Endodermal cell (in vitro differentiated cells): ENCODE measurements at regions not wholly inside any gene's neighbourhood (a gene's known extent, or its start where the extent isn't known, plus 50 kb on each side); places are given as distances from the start of the nearest gene placed in this dataset.

Source experiments
- DNase-seq: peaks from one replicate; pipeline ENCODE4 v3.0.0-alpha.2; 2017
- H3K27ac ChIP-seq: 2 replicates; pipeline ENCODE4 v1.5.1; 2013; ENCODE audit warnings: mild to moderate bottlenecking, low read depth, low read length, moderate library complexity
- H3K27me3 ChIP-seq: 2 replicates; pipeline ENCODE4 v1.6.1; 2013; ENCODE audit warnings: mild to moderate bottlenecking, low read length, moderate library complexity; ENCODE audit not compliant: insufficient read depth, control insufficient read depth, poor library complexity, severe bottlenecking
- H3K36me3 ChIP-seq: 2 replicates; pipeline ENCODE4 v1.7.0; 2013; ENCODE audit warnings: mild to moderate bottlenecking, low read length, moderate library complexity; ENCODE audit not compliant: control insufficient read depth, insufficient read depth
- H3K4me1 ChIP-seq: one replicate; pipeline ENCODE4 v1.7.0; 2013; ENCODE audit warnings: low read length; ENCODE audit not compliant: control insufficient read depth, insufficient read depth
- H3K4me3 ChIP-seq: 2 replicates; pipeline ENCODE4 v1.5.1; 2013; ENCODE audit warnings: mild to moderate bottlenecking, low read length, moderate library complexity
- H3K9ac ChIP-seq: 2 replicates; pipeline ENCODE4 v1.6.1; 2013; ENCODE audit warnings: mild to moderate bottlenecking, low read length, moderate library complexity; ENCODE audit not compliant: poor library complexity, severe bottlenecking; ENCODE audit errors: extremely low read depth
- H3K9me3 ChIP-seq: 2 replicates; pipeline ENCODE4 v1.6.1; 2013; ENCODE audit warnings: mild to moderate bottlenecking, low read length, moderate library complexity; ENCODE audit not compliant: control insufficient read depth
- H3K27ac Mint-ChIP-seq: 2 replicates; pipeline ENCODE4 v1.8.0; 2020; ENCODE audit warnings: mixed read lengths
- H3K27me3 Mint-ChIP-seq: 2 replicates; pipeline ENCODE4 v1.8.0; 2021; ENCODE audit warnings: mild to moderate bottlenecking, mixed read lengths; ENCODE audit not compliant: insufficient read depth
- H3K36me3 Mint-ChIP-seq: 2 replicates; pipeline ENCODE4 v1.8.0; 2020; ENCODE audit warnings: low read depth, mixed read lengths
- H3K4me1 Mint-ChIP-seq: 2 replicates; pipeline ENCODE4 v1.8.0; 2020; ENCODE audit warnings: mixed read lengths
- H3K4me3 Mint-ChIP-seq: 2 replicates; pipeline ENCODE4 v1.8.0; 2020; ENCODE audit warnings: mild to moderate bottlenecking, moderate library complexity, mixed read lengths
- H3K9me3 Mint-ChIP-seq: 2 replicates; pipeline ENCODE4 v1.8.0; 2020; ENCODE audit warnings: mild to moderate bottlenecking, mixed read lengths
- CTCF ChIP-seq: fragments of 200-600 bp; sonication (generic); conservative IDR thresholded peaks from 2 replicates; pipeline ENCODE4 v1.5.0; 2021; ENCODE audit warnings: antibody characterized with exemption, mild to moderate bottlenecking
- WGBS, 2 experiments: methylation state at CpG; one replicate each; pipeline versions ENCODE4 v1.1.5 to v1.1.7; 2013; ENCODE audit warnings: missing lambda C conversion rate in 2 of 2, mixed read lengths in 1 of 2; ENCODE audit not compliant: insufficient coverage in 1 of 2, insufficient read length in 1 of 2; 5-methylcytosine and 5-hydroxymethylcytosine counted together

- H3K4me3 ChIP-seq: no peak overlapping the region
- TF ChIP-seq CTCF: no peak
- H3K4me1 ChIP-seq: no peaks in the 10 kb centered on the region
- H3K27me3 ChIP-seq: no peaks in the 10 kb centered on the region
- Mint-ChIP-seq H3K36me3 (no peaks in the 10 kb centered on the region), H3K4me1 (peaks cover 31% of the 10 kb centered on the region), H3K9me3 (peaks cover 4% of the 10 kb centered on the region), H3K27ac (no peak overlapping the region), H3K27me3 (no peaks in the 10 kb centered on the region), H3K4me3 (no peak overlapping the region)
- H3K36me3 ChIP-seq: no peaks in the 10 kb centered on the region
- H3K27ac ChIP-seq: no peak overlapping the region
- DNase-seq: no peak
- WGBS, 2 experiments: 93 to 100% methylated on average over 1 to 2 of the region's 2 CpGs
- no peak overlapping the region for H3K9ac ChIP-seq
- peaks cover 6% of the 10 kb centered on the region for H3K9me3 ChIP-seq
Measured at GRCh38 chr1:8091691-8092090, 65.6 kb upstream of the ERRFI1 start.

DNA sequence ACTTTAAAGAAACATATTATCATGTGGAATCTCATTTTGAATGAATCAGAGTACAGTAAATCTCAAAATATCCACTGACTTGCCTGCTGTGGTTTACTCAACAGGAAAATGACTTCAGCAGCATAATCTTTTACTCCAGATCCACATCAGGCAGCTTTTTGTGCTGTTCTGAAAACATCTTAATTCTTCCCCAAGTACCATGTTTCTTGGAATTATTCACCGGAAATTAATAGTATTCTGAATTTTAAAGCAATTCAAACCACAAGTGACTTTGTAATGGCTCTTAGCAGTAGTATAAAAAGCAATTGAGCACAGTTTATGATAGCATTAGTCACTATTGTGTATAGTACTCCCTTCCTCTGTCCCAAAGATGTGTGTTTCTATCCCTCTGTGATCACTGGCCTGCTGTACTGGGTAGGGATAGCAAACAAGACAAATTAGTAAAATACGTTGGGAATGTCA, 64.2 kb upstream of the ERRFI1 start:
- H3K27ac Mint-ChIP-seq: no peak overlapping the region
- no peaks in the 10 kb centered on the region for H3K27me3 ChIP-seq
- H3K4me1 ChIP-seq: peaks cover 1% of the 10 kb centered on the region
- H3K36me3 Mint-ChIP-seq: peaks cover 3% of the 10 kb centered on the region
- H3K9ac ChIP-seq: no peak overlapping the region
- 94 to 100% methylated on average over 2 of the region's 2 CpGs for WGBS, 2 experiments
- no peak overlapping the region for H3K4me3 ChIP-seq
- no peak for TF ChIP-seq CTCF
- DNase-seq: no peak
- peaks cover 11% of the 10 kb centered on the region for H3K9me3 Mint-ChIP-seq
- H3K36me3 ChIP-seq: no peaks in the 10 kb centered on the region
- H3K4me1 Mint-ChIP-seq: peaks cover 21% of the 10 kb centered on the region
- no peak overlapping the region for H3K4me3 Mint-ChIP-seq
- no peaks in the 10 kb centered on the region for H3K27me3 Mint-ChIP-seq
- H3K27ac ChIP-seq: no peak overlapping the region
- H3K9me3 ChIP-seq: peaks cover 17% of the 10 kb centered on the region

DNA sequence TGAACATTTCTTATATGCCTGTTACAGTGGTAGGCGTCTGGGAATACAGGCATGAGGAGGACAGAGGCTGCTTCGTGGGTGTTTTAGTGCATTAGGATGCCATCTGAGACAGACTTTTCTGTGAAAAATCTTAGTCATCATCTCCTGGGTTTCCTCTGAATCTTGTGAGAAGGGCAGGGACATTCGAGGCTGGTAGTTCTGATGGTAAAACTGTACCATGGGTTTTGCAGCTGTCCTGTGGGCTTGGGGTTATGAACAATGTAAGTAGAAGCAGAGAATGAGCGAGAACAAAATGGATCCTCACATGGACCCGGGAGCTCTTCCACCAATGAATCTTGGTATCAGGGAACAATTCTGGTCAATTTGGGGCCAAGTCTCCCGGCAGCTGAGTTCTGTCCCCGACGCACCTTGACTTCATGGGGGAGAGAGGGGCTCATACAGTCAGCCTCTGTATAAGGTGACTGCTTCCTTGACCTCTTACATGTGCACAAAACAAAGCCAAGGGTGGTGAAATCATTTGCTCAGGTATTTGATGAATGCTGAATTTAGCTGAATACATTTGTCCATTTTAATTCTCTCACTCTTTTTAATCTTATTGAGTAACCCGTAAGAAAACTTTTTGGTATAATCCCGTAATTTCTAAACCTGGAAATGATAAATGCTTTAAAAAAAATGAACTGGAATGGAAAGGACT, 63.6 kb upstream of the ERRFI1 start:
- TF ChIP-seq CTCF: no peak
- no peak overlapping the region for H3K27ac ChIP-seq
- no peaks in the 10 kb centered on the region for H3K27me3 ChIP-seq
- no peak overlapping the region for H3K4me3 Mint-ChIP-seq
- no peak for DNase-seq
- H3K9ac ChIP-seq: no peak overlapping the region
- H3K36me3 Mint-ChIP-seq: peaks cover 3% of the 10 kb centered on the region
- H3K9me3 Mint-ChIP-seq: peaks cover 11% of the 10 kb centered on the region
- H3K9me3 ChIP-seq: peaks cover 17% of the 10 kb centered on the region
- no peak overlapping the region for H3K27ac Mint-ChIP-seq
- no peaks in the 10 kb centered on the region for H3K36me3 ChIP-seq
- no peak overlapping the region for H3K4me3 ChIP-seq
- H3K27me3 Mint-ChIP-seq: no peaks in the 10 kb centered on the region
- H3K4me1 Mint-ChIP-seq: peaks cover 19% of the 10 kb centered on the region
- H3K4me1 ChIP-seq: peaks cover 3% of the 10 kb centered on the region
- WGBS, 2 experiments: 93 to 98% methylated on average over 8 to 10 of the region's 10 CpGs
